HepG2 (cell line): ENCODE measurements at regions not wholly inside any gene's neighbourhood (a gene's known extent, or its start where the extent isn't known, plus 50 kb on each side); places are given as distances from the start of the nearest gene placed in this dataset.

Source experiments
- REL ChIP-seq: sonication (generic); formaldehyde crosslinking; conservative IDR thresholded peaks from 2 replicates; pipeline ENCODE4 v1.8.0; 2022; ENCODE audit warnings: mild to moderate bottlenecking, missing genetic modification reagents, moderate library complexity
- TARDBP ChIP-seq: sonication (generic); formaldehyde crosslinking; IDR thresholded peaks from 2 replicates; pipeline ENCODE4 v1.8.0; 2022; ENCODE audit warnings: mild to moderate bottlenecking, missing genetic modification reagents
- ZNF138 ChIP-seq: sonication (generic); formaldehyde crosslinking; IDR thresholded peaks from 2 replicates; pipeline ENCODE4 v1.5.0; 2020; ENCODE audit warnings: mild to moderate bottlenecking, low read depth, missing genetic modification reagents
- TF ChIP-seq, protein P1 (sequence below): sonication (generic); formaldehyde crosslinking; IDR thresholded peaks from 2 replicates; pipeline ENCODE4 v1.5.0; 2020; ENCODE audit warnings: mild to moderate bottlenecking, missing genetic modification reagents, moderate library complexity
- TF ChIP-seq, protein P2 (sequence below), 2 experiments: sonication (generic) in 1 of 2; formaldehyde crosslinking in 1 of 2; IDR thresholded peaks; 2 replicates each; pipeline versions ENCODE4 v1.5.1 to v1.6.1; 2011 to 2020; ENCODE audit warnings: borderline replicate concordance in 1 of 2, low read depth in 1 of 2, low read length in 1 of 2, mild to moderate bottlenecking in 1 of 2, missing genetic modification reagents in 1 of 2, moderate library complexity in 1 of 2
- TF ChIP-seq, protein P3 (sequence below): IDR thresholded peaks from 2 replicates; pipeline ENCODE4 v1.6.1; 2016; ENCODE audit warnings: low read depth, control low read depth
- TF ChIP-seq, protein P4 (sequence below): IDR thresholded peaks from 2 replicates; pipeline ENCODE4 v1.6.1; 2012; ENCODE audit warnings: inconsistent platforms
- TF ChIP-seq, protein P5 (sequence below): sonication (generic); formaldehyde crosslinking; IDR thresholded peaks from 2 replicates; pipeline ENCODE4 v1.8.0; 2022; ENCODE audit warnings: mild to moderate bottlenecking, missing genetic modification reagents

DNA sequence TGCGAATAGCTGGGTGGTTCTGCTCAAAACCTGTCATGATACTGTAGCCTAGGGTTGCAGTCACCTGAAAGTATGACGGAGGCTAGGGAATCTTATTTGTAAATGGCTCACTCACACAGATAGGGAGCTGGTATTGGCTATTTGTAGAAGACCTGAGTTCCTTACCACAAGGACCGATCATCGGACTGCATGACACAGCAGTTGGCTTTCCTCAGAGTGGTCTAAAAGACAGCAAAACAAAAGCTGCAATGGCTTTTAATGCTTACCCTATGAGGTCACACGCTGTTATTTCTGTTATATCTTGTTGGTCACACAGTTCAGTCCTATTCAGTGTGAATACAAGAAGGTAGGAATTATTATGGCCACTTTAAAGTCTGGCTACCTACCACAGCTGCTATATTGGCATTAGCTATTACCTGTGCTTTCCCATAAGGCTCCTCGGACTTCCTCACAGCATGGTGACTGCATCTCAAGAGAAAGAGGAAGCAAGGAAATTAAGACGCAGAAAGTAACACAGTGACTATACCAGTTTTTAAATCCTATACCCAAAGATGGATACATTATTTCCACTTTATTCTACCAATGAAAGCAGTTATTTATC, 68.4 kb upstream of the LRRC7 start:
- no peak for TF ChIP-seq REL (CRISPR knock-in tag)
- TF ChIP-seq, protein P1, sequence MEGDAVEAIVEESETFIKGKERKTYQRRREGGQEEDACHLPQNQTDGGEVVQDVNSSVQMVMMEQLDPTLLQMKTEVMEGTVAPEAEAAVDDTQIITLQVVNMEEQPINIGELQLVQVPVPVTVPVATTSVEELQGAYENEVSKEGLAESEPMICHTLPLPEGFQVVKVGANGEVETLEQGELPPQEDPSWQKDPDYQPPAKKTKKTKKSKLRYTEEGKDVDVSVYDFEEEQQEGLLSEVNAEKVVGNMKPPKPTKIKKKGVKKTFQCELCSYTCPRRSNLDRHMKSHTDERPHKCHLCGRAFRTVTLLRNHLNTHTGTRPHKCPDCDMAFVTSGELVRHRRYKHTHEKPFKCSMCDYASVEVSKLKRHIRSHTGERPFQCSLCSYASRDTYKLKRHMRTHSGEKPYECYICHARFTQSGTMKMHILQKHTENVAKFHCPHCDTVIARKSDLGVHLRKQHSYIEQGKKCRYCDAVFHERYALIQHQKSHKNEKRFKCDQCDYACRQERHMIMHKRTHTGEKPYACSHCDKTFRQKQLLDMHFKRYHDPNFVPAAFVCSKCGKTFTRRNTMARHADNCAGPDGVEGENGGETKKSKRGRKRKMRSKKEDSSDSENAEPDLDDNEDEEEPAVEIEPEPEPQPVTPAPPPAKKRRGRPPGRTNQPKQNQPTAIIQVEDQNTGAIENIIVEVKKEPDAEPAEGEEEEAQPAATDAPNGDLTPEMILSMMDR (CRISPR knock-in tag): no peak
- TF ChIP-seq, protein P2, sequence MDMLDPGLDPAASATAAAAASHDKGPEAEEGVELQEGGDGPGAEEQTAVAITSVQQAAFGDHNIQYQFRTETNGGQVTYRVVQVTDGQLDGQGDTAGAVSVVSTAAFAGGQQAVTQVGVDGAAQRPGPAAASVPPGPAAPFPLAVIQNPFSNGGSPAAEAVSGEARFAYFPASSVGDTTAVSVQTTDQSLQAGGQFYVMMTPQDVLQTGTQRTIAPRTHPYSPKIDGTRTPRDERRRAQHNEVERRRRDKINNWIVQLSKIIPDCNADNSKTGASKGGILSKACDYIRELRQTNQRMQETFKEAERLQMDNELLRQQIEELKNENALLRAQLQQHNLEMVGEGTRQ (IDR thresholded peaks at IDR 0.05; ENCODE audit: low read depth, low read length): no peak
- TF ChIP-seq, protein P2 (CRISPR knock-in tag; IDR thresholded peaks at IDR 0.05; ENCODE audit: borderline replicate concordance): no peak
- TF ChIP-seq, protein P3, sequence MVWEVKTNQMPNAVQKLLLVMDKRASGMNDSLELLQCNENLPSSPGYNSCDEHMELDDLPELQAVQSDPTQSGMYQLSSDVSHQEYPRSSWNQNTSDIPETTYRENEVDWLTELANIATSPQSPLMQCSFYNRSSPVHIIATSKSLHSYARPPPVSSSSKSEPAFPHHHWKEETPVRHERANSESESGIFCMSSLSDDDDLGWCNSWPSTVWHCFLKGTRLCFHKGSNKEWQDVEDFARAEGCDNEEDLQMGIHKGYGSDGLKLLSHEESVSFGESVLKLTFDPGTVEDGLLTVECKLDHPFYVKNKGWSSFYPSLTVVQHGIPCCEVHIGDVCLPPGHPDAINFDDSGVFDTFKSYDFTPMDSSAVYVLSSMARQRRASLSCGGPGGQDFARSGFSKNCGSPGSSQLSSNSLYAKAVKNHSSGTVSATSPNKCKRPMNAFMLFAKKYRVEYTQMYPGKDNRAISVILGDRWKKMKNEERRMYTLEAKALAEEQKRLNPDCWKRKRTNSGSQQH (CRISPR knock-in tag): no peak
- no peak for TF ChIP-seq TARDBP (CRISPR knock-in tag)
- TF ChIP-seq, protein P4, sequence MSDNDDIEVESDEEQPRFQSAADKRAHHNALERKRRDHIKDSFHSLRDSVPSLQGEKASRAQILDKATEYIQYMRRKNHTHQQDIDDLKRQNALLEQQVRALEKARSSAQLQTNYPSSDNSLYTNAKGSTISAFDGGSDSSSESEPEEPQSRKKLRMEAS: no peak
- TF ChIP-seq, protein P5, sequence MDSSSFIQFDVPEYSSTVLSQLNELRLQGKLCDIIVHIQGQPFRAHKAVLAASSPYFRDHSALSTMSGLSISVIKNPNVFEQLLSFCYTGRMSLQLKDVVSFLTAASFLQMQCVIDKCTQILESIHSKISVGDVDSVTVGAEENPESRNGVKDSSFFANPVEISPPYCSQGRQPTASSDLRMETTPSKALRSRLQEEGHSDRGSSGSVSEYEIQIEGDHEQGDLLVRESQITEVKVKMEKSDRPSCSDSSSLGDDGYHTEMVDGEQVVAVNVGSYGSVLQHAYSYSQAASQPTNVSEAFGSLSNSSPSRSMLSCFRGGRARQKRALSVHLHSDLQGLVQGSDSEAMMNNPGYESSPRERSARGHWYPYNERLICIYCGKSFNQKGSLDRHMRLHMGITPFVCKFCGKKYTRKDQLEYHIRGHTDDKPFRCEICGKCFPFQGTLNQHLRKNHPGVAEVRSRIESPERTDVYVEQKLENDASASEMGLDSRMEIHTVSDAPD (CRISPR knock-in tag): no peak
- TF ChIP-seq ZNF138 (CRISPR knock-in tag): no peak
